Smooth muscle cell (in vitro differentiated cells): ENCODE measurements at regions not wholly inside any gene's neighbourhood (a gene's known extent, or its start where the extent isn't known, plus 50 kb on each side); places are given as distances from the start of the nearest gene placed in this dataset.
A peak's percentile ranks its signal among the peaks of the same experiment; 100 is the strongest.

ENCODE experiments used
- DNase-seq: peaks from one replicate; lab custom pipeline; 2025; ENCODE audit not compliant: unreplicated experiment; lab: John Stamatoyannopoulos, UW
- H2AFZ ChIP-seq: fragments of 200-600 bp; sonication (generic); 2 replicates; pipeline ENCODE4 v1.6.0; 2016; ENCODE audit warnings: antibody characterized with exemption, low read depth, mild to moderate bottlenecking
- H3F3A ChIP-seq: fragments of 200-600 bp; sonication (generic); 2 replicates; pipeline ENCODE4 v1.6.0; 2017; ENCODE audit warnings: antibody characterized with exemption, low read depth
- H3K27ac ChIP-seq: fragments of 200-600 bp; sonication (generic); 2 replicates; pipeline ENCODE4 v1.5.1; 2016; ENCODE audit warnings: low read depth, mild to moderate bottlenecking
- H3K27me3 ChIP-seq: fragments of 200-600 bp; sonication (generic); 2 replicates; pipeline ENCODE4 v1.6.1; 2016; ENCODE audit warnings: low read depth, mild to moderate bottlenecking
- H3K36me3 ChIP-seq: fragments of 200-600 bp; sonication (generic); 2 replicates; pipeline ENCODE4 v1.5.1; 2016; ENCODE audit warnings: low read depth
- H3K4me1 ChIP-seq: fragments of 200-600 bp; sonication (generic); 2 replicates; pipeline ENCODE4 v1.5.1; 2016; ENCODE audit warnings: low read depth
- H3K4me2 ChIP-seq: fragments of 200-600 bp; sonication (generic); 2 replicates; pipeline ENCODE4 v1.6.0; 2016; ENCODE audit warnings: mild to moderate bottlenecking
- H3K4me3 ChIP-seq: fragments of 200-600 bp; sonication (generic); 2 replicates; pipeline ENCODE4 v1.5.1; 2016; ENCODE audit warnings: mild to moderate bottlenecking
- H3K79me2 ChIP-seq: fragments of 200-600 bp; sonication (generic); 2 replicates; pipeline ENCODE4 v1.6.0; 2016; ENCODE audit warnings: low read depth, mild to moderate bottlenecking
- H3K9ac ChIP-seq: fragments of 200-600 bp; sonication (generic); 2 replicates; pipeline ENCODE4 v1.6.0; 2016; ENCODE audit warnings: low read depth
- H3K9me3 ChIP-seq: fragments of 200-600 bp; sonication (generic); replicated peaks from 2 replicates; pipeline ENCODE4 v1.5.1; 2016; ENCODE audit warnings: low read depth
- H4K20me1 ChIP-seq: fragments of 200-600 bp; sonication (generic); 2 replicates; pipeline ENCODE4 v1.6.0; 2016; ENCODE audit warnings: low read depth
- WGBS: methylation state at CpG from one replicate; pipeline ENCODE4 v1.1.7; 2016; ENCODE audit warnings: low lambda C conversion rate; 5-methylcytosine and 5-hydroxymethylcytosine counted together
- TF ChIP-seq, protein P1 (sequence below): fragments of 200-600 bp; sonication (generic); IDR thresholded peaks from 2 replicates; pipeline ENCODE4 v1.5.1; 2017; ENCODE audit warnings: borderline replicate concordance, mild to moderate bottlenecking, antibody characterized with exemption; ENCODE audit not compliant: insufficient read depth, poor library complexity, severe bottlenecking

DNA sequence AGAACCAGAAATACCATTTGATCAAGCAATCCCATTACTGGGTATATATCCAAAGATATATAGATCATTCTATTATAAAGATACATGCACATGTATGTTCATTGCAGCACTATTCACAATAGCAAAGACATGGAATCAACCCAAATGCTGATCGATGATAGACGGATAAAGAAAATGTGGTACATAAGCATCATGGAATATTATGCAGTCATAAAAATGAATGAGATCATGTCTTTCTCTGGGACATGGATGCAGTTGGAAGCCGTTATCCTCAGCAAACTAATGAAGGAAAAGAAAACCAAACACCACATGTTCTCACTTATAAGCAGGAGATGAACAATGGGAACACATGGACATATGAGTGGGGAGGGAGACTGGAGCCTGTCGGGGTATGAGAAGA, 1540.9 kb upstream of the MIR17HG start:
- H3K9ac ChIP-seq, result no peak overlapping the region
- H3K36me3 ChIP-seq, result no peaks in the 10 kb centered on the region
- DNase-seq, result no peak
- no peaks in the 10 kb centered on the region for H4K20me1 ChIP-seq
- no peaks in the 10 kb centered on the region for H3K27me3 ChIP-seq
- H3K4me1 ChIP-seq, result no peaks in the 10 kb centered on the region
- H3K79me2 ChIP-seq, result no peaks in the 10 kb centered on the region
- H2AFZ ChIP-seq, result no peak overlapping the region
- H3K4me3 ChIP-seq, result no peak overlapping the region
- H3K4me2 ChIP-seq, result no peak overlapping the region
- 91% methylated on average over 4 of the region's 4 CpGs for WGBS
- TF ChIP-seq, protein P1, sequence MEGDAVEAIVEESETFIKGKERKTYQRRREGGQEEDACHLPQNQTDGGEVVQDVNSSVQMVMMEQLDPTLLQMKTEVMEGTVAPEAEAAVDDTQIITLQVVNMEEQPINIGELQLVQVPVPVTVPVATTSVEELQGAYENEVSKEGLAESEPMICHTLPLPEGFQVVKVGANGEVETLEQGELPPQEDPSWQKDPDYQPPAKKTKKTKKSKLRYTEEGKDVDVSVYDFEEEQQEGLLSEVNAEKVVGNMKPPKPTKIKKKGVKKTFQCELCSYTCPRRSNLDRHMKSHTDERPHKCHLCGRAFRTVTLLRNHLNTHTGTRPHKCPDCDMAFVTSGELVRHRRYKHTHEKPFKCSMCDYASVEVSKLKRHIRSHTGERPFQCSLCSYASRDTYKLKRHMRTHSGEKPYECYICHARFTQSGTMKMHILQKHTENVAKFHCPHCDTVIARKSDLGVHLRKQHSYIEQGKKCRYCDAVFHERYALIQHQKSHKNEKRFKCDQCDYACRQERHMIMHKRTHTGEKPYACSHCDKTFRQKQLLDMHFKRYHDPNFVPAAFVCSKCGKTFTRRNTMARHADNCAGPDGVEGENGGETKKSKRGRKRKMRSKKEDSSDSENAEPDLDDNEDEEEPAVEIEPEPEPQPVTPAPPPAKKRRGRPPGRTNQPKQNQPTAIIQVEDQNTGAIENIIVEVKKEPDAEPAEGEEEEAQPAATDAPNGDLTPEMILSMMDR, result no peak
- H3K9me3 ChIP-seq, result no peaks in the 10 kb centered on the region
- H3K27ac ChIP-seq, result no peak overlapping the region
- H3F3A ChIP-seq, result no peaks in the 10 kb centered on the region

DNA sequence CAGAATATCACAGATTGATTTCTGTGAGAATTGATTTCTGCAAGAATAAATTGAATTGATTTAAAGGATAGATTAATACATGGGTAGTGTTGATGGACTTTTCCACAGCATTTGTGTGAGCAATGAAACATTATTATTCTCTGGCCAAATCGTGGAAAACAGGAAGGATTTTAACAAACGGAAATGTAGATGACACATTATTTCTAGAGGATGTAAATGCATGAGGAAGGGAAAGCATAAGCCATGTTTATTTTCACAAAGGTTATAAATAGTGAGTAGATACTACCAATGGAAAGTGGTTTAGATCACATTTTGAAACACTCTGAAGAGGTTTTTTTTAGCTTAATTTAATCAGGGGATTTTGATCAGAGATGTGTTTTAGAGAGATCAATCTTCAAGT, 1534.6 kb upstream of the MIR17HG start:
- Histone ChIP-seq H3K9ac (no peak overlapping the region), H3K27me3 (no peaks in the 10 kb centered on the region), H3K27ac (no peak overlapping the region), H3K4me1 (no peaks in the 10 kb centered on the region), H3K4me3 (no peak overlapping the region), H3K79me2 (no peaks in the 10 kb centered on the region), H3K9me3 (no peaks in the 10 kb centered on the region), H3K4me2 (no peak overlapping the region), H3F3A (no peaks in the 10 kb centered on the region), H2AFZ (no peak overlapping the region), H3K36me3 (no peaks in the 10 kb centered on the region), H4K20me1 (no peaks in the 10 kb centered on the region)
- no peak for DNase-seq
- 87% methylated on average over 2 of the region's 2 CpGs for WGBS
- TF ChIP-seq, protein P1, result no peak

DNA sequence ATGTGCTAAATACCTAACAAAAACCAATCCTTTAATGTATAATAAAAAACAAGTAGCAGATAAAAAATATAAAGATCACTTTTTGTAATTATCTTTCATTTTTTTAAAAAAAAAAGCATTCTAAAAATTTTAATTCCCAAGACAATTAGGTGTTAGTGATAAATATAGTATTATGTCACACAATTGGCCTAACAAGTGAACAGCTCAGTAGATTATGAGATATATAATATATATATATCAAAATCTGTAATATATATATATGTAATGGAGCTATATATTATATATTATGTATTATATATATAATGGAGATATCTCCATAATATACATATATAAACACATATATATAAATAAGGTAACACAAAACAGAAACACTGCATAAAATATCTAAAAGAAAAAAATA, 1531.1 kb upstream of the MIR17HG start:
- no peak for DNase-seq
- no peak overlapping the region for H3K4me3 ChIP-seq
- H3K9me3 ChIP-seq, result no peaks in the 10 kb centered on the region
- H3K27me3 ChIP-seq, result no peaks in the 10 kb centered on the region
- no peaks in the 10 kb centered on the region for H3K4me1 ChIP-seq
- no peaks in the 10 kb centered on the region for H3K36me3 ChIP-seq
- no peaks in the 10 kb centered on the region for H4K20me1 ChIP-seq
- H3K27ac ChIP-seq, result no peak overlapping the region
- no peak overlapping the region for H3K9ac ChIP-seq
- no peaks in the 10 kb centered on the region for H3K79me2 ChIP-seq
- H3F3A ChIP-seq, result no peaks in the 10 kb centered on the region
- no peak overlapping the region for H2AFZ ChIP-seq
- TF ChIP-seq, protein P1, result no peak
- no peak overlapping the region for H3K4me2 ChIP-seq

DNA sequence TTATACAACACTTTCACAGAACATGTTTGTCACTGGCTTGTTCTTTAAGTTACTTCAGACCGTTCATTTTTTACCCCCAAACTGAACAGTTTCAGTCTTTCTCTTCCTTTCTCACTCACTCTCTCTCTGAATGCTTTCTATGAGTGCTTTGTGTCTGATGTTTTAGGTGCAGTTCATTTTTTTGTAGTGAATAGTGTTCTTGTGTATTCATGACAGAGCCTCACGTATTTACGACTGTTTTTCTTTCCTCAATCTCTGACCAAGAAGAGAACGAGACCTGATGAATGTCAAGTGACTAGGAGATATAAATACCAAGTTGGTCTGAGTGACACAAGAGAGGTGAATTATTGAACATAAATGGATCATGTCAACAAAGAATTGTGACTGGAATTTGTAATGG, 1525.0 kb upstream of the MIR17HG start:
- Histone ChIP-seq H3F3A (no peaks in the 10 kb centered on the region), H3K9ac (no peak overlapping the region), H3K4me3 (no peak overlapping the region), H3K4me1 (no peaks in the 10 kb centered on the region), H3K79me2 (no peaks in the 10 kb centered on the region), H2AFZ (peak overlapping the region; percentile 5), H3K4me2 (no peak overlapping the region), H3K36me3 (no peaks in the 10 kb centered on the region), H3K9me3 (no peaks in the 10 kb centered on the region), H3K27ac (no peak overlapping the region), H3K27me3 (no peaks in the 10 kb centered on the region), H4K20me1 (no peaks in the 10 kb centered on the region)
- TF ChIP-seq, protein P1, result no peak
- WGBS, result 60% methylated on average over 4 of the region's 4 CpGs
- no peak for DNase-seq
